Adrenal gland (tissue), 5 donors: ENCODE measurements at regions not wholly inside any gene's neighbourhood (a gene's known extent, or its start where the extent isn't known, plus 50 kb on each side); places are given as distances from the start of the nearest gene placed in this dataset.

Experiments
- POLR2A ChIP-seq, 2 donors: fragments of 450-650 bp; IDR thresholded peaks; one replicate each; pipeline ENCODE4 v1.6.1; 2017; ENCODE audit warnings: antibody characterized with exemption in 2 of 2, mild to moderate bottlenecking in 2 of 2, moderate library complexity in 1 of 2
- TF ChIP-seq, protein P1 (sequence below), 6 experiments: fragments of 450-650 bp in 4 of 6; fragments of 200-600 bp in 2 of 6; sonication (generic) in 1 of 6; IDR thresholded peaks; 1 replicate in 5 of 6; 2 replicates in 1 of 6; pipeline versions ENCODE4 v1.5.1 to v1.8.0; 2016 to 2021; ENCODE audit warnings: antibody characterized with exemption in 6 of 6, mild to moderate bottlenecking in 2 of 6, moderate library complexity in 1 of 6
- donor health status: DM: no; HTN: no; CAD: no.

DNA sequence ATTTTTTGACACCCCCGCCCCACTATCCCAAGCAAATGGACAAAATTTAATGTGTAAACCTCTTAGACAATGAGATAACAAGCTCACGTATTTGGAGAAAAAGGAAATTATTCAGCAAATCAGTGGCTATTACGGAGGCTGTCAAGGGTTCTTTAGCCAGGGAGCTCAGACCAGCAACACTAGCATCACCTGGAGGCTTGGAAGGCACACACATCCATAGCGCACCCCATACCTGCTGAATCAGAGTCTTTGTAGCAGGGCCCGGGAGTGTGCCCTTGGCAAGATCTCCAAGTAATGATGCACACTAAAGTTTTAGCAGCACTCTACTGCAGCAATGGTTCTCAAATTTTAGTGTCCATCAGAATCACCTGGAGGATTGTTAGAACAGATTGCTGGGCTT lies 223.2 kb upstream of the BTBD3 start:
- no peak for TF ChIP-seq POLR2A (IDR thresholded peaks at IDR 0.05)
- TF ChIP-seq, protein P1, sequence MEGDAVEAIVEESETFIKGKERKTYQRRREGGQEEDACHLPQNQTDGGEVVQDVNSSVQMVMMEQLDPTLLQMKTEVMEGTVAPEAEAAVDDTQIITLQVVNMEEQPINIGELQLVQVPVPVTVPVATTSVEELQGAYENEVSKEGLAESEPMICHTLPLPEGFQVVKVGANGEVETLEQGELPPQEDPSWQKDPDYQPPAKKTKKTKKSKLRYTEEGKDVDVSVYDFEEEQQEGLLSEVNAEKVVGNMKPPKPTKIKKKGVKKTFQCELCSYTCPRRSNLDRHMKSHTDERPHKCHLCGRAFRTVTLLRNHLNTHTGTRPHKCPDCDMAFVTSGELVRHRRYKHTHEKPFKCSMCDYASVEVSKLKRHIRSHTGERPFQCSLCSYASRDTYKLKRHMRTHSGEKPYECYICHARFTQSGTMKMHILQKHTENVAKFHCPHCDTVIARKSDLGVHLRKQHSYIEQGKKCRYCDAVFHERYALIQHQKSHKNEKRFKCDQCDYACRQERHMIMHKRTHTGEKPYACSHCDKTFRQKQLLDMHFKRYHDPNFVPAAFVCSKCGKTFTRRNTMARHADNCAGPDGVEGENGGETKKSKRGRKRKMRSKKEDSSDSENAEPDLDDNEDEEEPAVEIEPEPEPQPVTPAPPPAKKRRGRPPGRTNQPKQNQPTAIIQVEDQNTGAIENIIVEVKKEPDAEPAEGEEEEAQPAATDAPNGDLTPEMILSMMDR (IDR thresholded peaks at IDR 0.05) = no peak
